VCaP (cell line): ENCODE measurements at regions not wholly inside any gene's neighbourhood (a gene's known extent, or its start where the extent isn't known, plus 50 kb on each side); places are given as distances from the start of the nearest gene placed in this dataset.

Experiments used
- H3K27ac ChIP-seq: fragments of 450-650 bp; 2 replicates; pipeline ENCODE4 v1.5.1; 2017
- TF ChIP-seq, protein P1 (sequence below): fragments of 450-650 bp; conservative IDR thresholded peaks from 2 replicates; pipeline ENCODE4 v1.5.1; 2017; ENCODE audit warnings: mild to moderate bottlenecking, moderate library complexity

DNA sequence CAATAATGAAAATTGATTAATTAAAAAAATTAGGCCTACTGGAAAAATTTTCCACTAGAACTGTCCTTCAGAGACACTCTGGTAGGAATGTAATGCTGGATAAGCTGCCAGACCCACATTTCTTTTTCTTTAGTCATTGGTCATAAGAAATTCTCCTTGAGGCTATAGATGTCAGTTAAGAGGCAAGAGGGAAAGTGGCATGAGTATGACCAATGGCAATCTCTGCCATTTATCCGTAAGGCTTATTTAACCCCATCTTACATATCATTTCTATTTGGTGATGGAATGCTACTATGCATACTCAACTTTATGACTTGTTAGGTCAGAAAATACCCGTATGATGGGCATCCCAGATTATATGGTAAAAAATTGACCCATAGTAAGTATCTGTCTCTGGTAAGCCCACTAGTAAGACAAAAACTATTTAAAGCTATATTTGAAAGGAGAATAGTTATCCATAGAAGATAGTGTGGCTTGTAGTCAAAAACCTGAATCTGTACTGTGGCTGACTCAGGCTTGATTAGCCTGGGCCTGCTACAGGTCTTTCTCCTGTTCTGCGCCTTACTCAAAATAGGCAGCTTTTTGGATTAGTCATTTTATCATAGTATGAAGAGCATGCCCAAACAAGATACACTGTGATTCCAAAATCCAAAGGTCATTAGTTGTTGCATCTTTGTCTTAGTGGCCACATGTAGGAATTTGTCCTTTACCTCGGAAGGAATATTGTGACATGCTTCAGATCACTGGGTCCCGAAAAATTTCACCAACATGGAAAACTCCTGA lies 314.7 kb downstream of the PYDC2 start:
- TF ChIP-seq, protein P1, sequence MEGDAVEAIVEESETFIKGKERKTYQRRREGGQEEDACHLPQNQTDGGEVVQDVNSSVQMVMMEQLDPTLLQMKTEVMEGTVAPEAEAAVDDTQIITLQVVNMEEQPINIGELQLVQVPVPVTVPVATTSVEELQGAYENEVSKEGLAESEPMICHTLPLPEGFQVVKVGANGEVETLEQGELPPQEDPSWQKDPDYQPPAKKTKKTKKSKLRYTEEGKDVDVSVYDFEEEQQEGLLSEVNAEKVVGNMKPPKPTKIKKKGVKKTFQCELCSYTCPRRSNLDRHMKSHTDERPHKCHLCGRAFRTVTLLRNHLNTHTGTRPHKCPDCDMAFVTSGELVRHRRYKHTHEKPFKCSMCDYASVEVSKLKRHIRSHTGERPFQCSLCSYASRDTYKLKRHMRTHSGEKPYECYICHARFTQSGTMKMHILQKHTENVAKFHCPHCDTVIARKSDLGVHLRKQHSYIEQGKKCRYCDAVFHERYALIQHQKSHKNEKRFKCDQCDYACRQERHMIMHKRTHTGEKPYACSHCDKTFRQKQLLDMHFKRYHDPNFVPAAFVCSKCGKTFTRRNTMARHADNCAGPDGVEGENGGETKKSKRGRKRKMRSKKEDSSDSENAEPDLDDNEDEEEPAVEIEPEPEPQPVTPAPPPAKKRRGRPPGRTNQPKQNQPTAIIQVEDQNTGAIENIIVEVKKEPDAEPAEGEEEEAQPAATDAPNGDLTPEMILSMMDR, result no peak
- no peak overlapping the region for H3K27ac ChIP-seq

DNA sequence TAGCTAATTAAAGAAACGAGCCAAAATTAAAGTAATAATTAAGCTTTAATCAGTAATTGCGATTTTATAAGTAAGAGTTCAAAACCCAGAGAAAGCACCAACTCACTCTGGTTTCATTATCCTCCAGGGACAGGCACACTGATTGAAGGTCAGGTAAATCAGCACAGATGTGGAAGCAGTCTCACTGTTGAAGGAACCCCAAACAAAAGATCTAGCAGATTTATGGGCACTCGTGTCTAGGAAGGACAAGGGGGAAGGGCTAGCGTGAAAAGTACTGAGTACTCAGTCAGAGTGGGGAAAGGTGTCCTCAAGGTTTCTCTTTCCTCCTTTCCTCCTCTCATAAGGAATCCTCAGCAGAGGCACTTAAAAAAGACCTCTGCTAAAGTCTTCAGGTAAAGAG lies 320.1 kb downstream of the PYDC2 start:
- TF ChIP-seq, protein P1, result no peak
- no peak overlapping the region for H3K27ac ChIP-seq

GRCh38 chr3:191783024-191783423 lies 322.1 kb downstream of the PYDC2 start:
- TF ChIP-seq, protein P1, result no peak
- H3K27ac ChIP-seq, result no peak overlapping the region

DNA sequence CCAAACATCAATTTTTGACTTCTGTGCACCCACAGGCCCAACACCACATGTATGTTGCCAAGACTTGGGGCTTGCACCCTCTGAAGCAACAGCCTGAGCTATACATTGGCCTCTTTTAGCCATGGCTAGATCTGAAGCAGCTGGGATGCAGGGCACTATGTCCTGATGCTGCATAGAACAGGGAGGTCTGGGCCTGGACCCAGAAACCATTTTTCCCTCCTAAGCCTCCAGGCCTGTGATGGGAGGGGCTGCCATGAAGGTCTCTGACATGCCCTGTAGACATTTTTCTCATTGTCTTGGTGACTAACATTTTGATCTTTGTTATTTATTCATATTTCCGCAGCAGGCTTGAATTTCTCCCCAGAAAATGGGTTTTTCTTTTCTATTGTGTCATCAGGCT lies 330.0 kb downstream of the PYDC2 start:
- TF ChIP-seq, protein P1, result no peak
- no peak overlapping the region for H3K27ac ChIP-seq

DNA sequence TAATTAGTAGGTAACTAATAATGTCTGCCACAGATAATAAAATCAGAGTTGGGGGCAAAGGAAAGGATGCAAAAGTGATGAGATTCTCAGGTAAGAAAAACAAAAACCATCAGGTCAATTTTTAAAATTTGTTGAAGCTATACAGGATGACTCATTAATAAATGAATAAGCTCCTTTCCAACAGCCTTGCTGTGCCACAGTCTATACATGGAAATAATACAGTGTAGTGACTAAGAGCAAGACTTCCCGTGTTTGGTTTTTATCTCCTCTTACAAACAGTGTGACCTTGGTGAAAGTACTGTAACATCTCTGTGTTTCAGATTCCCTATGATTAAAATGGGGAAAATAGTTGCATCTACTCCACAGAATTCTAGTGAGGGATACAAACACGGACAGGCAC lies 331.6 kb downstream of the PYDC2 start:
- TF ChIP-seq, protein P1, result no peak
- no peak overlapping the region for H3K27ac ChIP-seq

DNA sequence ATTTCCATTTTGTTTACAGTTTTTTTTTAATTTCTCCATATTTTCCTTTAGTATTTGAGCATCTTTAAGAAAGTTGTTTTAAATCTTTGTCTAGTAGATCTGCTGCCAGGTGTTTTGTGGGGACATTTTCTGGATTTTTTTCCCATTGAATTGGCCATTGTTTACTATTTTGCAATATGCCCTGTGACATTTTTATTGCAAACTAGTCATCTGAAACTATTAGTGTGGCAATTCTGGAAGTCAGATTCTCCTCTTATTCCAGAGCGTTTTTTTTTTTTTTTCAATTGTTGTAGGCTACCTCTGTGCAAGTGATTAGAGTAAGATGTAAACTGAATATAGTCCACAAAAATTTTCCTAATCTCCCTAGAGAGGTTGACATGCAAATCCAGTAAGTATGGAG lies 334.2 kb downstream of the PYDC2 start:
- TF ChIP-seq, protein P1, result no peak
- H3K27ac ChIP-seq, result no peak overlapping the region

GRCh38 chr3:191797271-191797670 lies 336.3 kb downstream of the PYDC2 start:
- TF ChIP-seq, protein P1, result no peak
- no peak overlapping the region for H3K27ac ChIP-seq
